ENCODE measurements at regions not wholly inside any gene's neighbourhood (a gene's known extent, or its start where the extent isn't known, plus 50 kb on each side); places are given as distances from the start of the nearest gene placed in this dataset.

DNA sequence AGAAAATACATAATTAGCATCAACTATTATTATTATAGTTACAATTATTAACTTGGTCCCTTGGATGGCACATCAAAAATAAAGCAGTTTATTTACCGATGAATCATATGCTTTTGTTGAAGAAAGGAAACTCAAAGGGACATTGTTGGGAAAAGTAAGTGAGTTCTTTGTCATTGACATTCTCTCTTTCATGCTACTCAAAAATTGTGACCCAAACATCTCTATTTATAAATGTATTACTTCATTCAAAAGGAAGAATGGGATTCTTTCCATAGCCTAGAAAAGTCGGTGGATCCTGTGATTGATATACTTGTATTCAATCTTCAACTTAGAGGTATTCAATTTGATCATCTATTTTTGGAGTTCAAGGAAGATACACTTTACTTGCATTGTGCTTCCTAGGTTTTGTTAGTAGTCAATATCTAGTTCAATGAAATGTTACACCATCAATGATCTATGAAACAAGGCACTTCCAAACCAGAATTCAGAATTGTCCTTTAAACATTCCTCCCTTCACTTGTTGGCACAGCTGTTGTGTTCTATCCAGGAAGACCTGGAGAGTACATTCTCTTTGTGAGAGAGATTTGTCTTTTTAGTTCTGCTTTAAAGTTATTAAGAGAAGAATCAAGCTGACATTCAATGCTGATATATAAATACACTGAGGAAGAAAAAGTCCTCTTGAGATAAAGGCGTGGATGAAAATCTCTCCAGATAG lies 235.2 kb downstream of the TMEM26 start:
- H3K4me3 ChIP-seq (ENCODE audit: insufficient read depth, low read length, poor library complexity, severe bottlenecking): no peak overlapping the region
- H3K27me3 ChIP-seq (ENCODE audit: low read length): no peaks in the 10 kb centered on the region
- H3K9me2 ChIP-seq (replicated peaks; ENCODE audit: insufficient read depth, low read length): no peaks in the 10 kb centered on the region
- H3K27ac ChIP-seq (ENCODE audit: low read depth, low read length): no peak overlapping the region
- no peaks in the 10 kb centered on the region for H3K36me3 ChIP-seq (ENCODE audit: low read length)
- H3K9ac ChIP-seq (ENCODE audit: low read length): no peak overlapping the region
- H4K20me1 ChIP-seq (ENCODE audit: low read depth, low read length): no peaks in the 10 kb centered on the region
- H3K4me2 ChIP-seq (ENCODE audit: low read depth, low read length, poor library complexity, severe bottlenecking): no peak overlapping the region
- H3K79me2 ChIP-seq (ENCODE audit: insufficient read depth, low read length): no peaks in the 10 kb centered on the region
- TF ChIP-seq EZH2phosphoT487 (conservative IDR thresholded peaks at IDR 0.05; ENCODE audit: low read length): no peak
- H3F3A ChIP-seq (ENCODE audit: insufficient read depth): no peaks in the 10 kb centered on the region
- no peak overlapping the region for H2AFZ ChIP-seq (ENCODE audit: low read depth, low read length, severe bottlenecking)
- no peaks in the 10 kb centered on the region for H3K9me3 ChIP-seq (ENCODE audit: insufficient read depth, low read length)

DNA sequence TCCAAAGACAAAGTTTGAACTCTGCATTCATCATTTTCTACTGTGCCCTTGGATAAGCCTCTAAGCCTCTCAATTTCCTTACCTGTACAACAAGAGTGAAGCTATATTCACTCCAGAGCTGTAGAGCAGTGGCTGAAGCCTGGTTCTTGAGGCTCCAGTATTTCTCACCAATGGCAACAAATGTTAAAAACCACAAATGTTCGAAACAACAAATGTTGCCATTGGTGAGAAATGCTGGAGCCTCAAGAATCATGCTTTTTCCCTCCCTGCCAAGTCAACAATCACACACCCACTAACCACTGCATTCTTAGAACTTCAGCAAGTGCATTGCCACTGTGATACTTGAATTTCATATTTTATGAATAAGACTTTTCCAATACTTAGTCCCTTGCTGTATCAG lies 237.9 kb downstream of the TMEM26 start:
- no peaks in the 10 kb centered on the region for H3K27me3 ChIP-seq (ENCODE audit: low read length)
- H3K9me2 ChIP-seq (replicated peaks; ENCODE audit: insufficient read depth, low read length): no peaks in the 10 kb centered on the region
- TF ChIP-seq, protein P1, sequence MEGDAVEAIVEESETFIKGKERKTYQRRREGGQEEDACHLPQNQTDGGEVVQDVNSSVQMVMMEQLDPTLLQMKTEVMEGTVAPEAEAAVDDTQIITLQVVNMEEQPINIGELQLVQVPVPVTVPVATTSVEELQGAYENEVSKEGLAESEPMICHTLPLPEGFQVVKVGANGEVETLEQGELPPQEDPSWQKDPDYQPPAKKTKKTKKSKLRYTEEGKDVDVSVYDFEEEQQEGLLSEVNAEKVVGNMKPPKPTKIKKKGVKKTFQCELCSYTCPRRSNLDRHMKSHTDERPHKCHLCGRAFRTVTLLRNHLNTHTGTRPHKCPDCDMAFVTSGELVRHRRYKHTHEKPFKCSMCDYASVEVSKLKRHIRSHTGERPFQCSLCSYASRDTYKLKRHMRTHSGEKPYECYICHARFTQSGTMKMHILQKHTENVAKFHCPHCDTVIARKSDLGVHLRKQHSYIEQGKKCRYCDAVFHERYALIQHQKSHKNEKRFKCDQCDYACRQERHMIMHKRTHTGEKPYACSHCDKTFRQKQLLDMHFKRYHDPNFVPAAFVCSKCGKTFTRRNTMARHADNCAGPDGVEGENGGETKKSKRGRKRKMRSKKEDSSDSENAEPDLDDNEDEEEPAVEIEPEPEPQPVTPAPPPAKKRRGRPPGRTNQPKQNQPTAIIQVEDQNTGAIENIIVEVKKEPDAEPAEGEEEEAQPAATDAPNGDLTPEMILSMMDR (IDR thresholded peaks at IDR 0.05; ENCODE audit: insufficient read depth, low read length, poor library complexity, severe bottlenecking): no peak
- TF ChIP-seq EZH2phosphoT487 (conservative IDR thresholded peaks at IDR 0.05; ENCODE audit: low read length): no peak
- no peaks in the 10 kb centered on the region for H3K9me3 ChIP-seq (ENCODE audit: insufficient read depth, low read length)
- H4K20me1 ChIP-seq (ENCODE audit: low read depth, low read length): no peaks in the 10 kb centered on the region
- no peak overlapping the region for H3K27ac ChIP-seq (ENCODE audit: low read depth, low read length)
- no peak overlapping the region for H3K4me3 ChIP-seq (ENCODE audit: insufficient read depth, low read length, poor library complexity, severe bottlenecking)
- H3K4me2 ChIP-seq (ENCODE audit: low read depth, low read length, poor library complexity, severe bottlenecking): no peak overlapping the region
- H3K36me3 ChIP-seq (ENCODE audit: low read length): no peaks in the 10 kb centered on the region
- H2AFZ ChIP-seq (ENCODE audit: low read depth, low read length, severe bottlenecking): no peak overlapping the region
- H3K9ac ChIP-seq (ENCODE audit: low read length): no peak overlapping the region
- H3K79me2 ChIP-seq (ENCODE audit: insufficient read depth, low read length): no peaks in the 10 kb centered on the region
- H3F3A ChIP-seq (ENCODE audit: insufficient read depth): no peaks in the 10 kb centered on the region

DNA sequence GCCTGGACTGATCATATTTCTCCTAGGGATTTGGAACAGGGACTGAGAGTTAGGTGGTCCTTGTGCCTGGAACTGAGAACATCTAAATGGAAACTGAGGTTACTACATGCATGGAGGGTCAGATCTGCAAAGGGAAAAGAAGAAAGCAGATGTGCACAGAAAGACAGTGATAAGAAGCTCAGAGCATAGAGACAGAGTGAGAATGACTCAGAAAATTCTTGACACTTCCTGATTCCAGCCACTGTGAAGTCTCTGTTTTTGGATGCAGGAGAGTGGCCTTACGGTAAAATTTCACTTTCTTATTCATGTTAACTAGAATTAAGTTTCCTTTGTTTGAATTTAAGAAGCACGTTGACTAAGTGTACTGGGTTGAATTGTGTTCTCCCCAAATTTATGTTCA lies 241.7 kb downstream of the TMEM26 start:
- Histone ChIP-seq H3K79me2 (ENCODE audit: insufficient read depth, low read length) (no peaks in the 10 kb centered on the region), H3K27me3 (ENCODE audit: low read length) (no peaks in the 10 kb centered on the region), H3K36me3 (ENCODE audit: low read length) (no peaks in the 10 kb centered on the region), H3F3A (ENCODE audit: insufficient read depth) (no peaks in the 10 kb centered on the region), H3K4me2 (ENCODE audit: low read depth, low read length, poor library complexity, severe bottlenecking) (no peak overlapping the region), H3K9me2 (replicated peaks; ENCODE audit: insufficient read depth, low read length) (no peaks in the 10 kb centered on the region), H3K4me3 (ENCODE audit: insufficient read depth, low read length, poor library complexity, severe bottlenecking) (no peak overlapping the region), H2AFZ (ENCODE audit: low read depth, low read length, severe bottlenecking) (no peak overlapping the region), H4K20me1 (ENCODE audit: low read depth, low read length) (no peaks in the 10 kb centered on the region), H3K9me3 (ENCODE audit: insufficient read depth, low read length) (no peaks in the 10 kb centered on the region), H3K27ac (ENCODE audit: low read depth, low read length) (no peak overlapping the region), H3K9ac (ENCODE audit: low read length) (no peak overlapping the region)
- TF ChIP-seq, protein P1 (IDR thresholded peaks at IDR 0.05; ENCODE audit: insufficient read depth, low read length, poor library complexity, severe bottlenecking): no peak
- TF ChIP-seq EZH2phosphoT487 (conservative IDR thresholded peaks at IDR 0.05; ENCODE audit: low read length): no peak

DNA sequence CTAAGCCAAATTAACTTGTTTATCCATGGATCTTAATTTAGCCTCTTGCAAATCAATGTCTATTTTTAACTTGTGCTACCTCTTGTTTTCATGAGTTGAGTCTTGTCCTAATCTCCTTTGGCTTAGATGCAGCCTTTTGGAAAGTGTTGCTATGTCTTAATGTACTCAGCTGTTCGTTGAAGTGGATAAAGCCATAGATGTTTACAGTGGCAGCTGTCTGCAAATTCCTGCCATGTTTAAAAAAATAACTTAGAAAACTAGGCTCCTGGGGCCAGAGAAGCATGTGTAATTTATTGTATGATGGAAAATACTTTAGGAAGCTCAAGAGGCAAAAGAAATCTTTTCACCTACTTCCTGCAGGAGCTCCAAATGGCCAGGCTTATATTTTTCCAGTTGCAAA lies 253.1 kb upstream of the RHOBTB1 start:
- no peaks in the 10 kb centered on the region for H3K79me2 ChIP-seq (ENCODE audit: insufficient read depth, low read length)
- no peak overlapping the region for H3K9ac ChIP-seq (ENCODE audit: low read length)
- H4K20me1 ChIP-seq (ENCODE audit: low read depth, low read length): no peaks in the 10 kb centered on the region
- no peaks in the 10 kb centered on the region for H3K9me2 ChIP-seq (replicated peaks; ENCODE audit: insufficient read depth, low read length)
- no peaks in the 10 kb centered on the region for H3K27me3 ChIP-seq (ENCODE audit: low read length)
- H3F3A ChIP-seq (ENCODE audit: insufficient read depth): no peaks in the 10 kb centered on the region
- H3K27ac ChIP-seq (ENCODE audit: low read depth, low read length): no peak overlapping the region
- no peaks in the 10 kb centered on the region for H3K36me3 ChIP-seq (ENCODE audit: low read length)
- H3K4me2 ChIP-seq (ENCODE audit: low read depth, low read length, poor library complexity, severe bottlenecking): no peak overlapping the region
- no peak overlapping the region for H3K4me3 ChIP-seq (ENCODE audit: insufficient read depth, low read length, poor library complexity, severe bottlenecking)
- H3K9me3 ChIP-seq (ENCODE audit: insufficient read depth, low read length): no peaks in the 10 kb centered on the region
- TF ChIP-seq, protein P1 (IDR thresholded peaks at IDR 0.05; ENCODE audit: insufficient read depth, low read length, poor library complexity, severe bottlenecking): no peak
- no peak for TF ChIP-seq EZH2phosphoT487 (conservative IDR thresholded peaks at IDR 0.05; ENCODE audit: low read length)
- no peak overlapping the region for H2AFZ ChIP-seq (ENCODE audit: low read depth, low read length, severe bottlenecking)

Measured in SU-DHL-6 (cell line).